Kasumi-1 (cell line): ENCODE measurements at regions not wholly inside any gene's neighbourhood (a gene's known extent, or its start where the extent isn't known, plus 50 kb on each side); places are given as distances from the start of the nearest gene placed in this dataset.

ENCODE experiments used
- DNase-seq, 2 experiments: peaks; one replicate each; lab custom pipeline; 2025; lab: John Stamatoyannopoulos, UW

- DNase-seq, result no peak
These were observed 637.9 kb downstream of the MED13L start for GRCh38 chr12:115639648-115640012.

DNA sequence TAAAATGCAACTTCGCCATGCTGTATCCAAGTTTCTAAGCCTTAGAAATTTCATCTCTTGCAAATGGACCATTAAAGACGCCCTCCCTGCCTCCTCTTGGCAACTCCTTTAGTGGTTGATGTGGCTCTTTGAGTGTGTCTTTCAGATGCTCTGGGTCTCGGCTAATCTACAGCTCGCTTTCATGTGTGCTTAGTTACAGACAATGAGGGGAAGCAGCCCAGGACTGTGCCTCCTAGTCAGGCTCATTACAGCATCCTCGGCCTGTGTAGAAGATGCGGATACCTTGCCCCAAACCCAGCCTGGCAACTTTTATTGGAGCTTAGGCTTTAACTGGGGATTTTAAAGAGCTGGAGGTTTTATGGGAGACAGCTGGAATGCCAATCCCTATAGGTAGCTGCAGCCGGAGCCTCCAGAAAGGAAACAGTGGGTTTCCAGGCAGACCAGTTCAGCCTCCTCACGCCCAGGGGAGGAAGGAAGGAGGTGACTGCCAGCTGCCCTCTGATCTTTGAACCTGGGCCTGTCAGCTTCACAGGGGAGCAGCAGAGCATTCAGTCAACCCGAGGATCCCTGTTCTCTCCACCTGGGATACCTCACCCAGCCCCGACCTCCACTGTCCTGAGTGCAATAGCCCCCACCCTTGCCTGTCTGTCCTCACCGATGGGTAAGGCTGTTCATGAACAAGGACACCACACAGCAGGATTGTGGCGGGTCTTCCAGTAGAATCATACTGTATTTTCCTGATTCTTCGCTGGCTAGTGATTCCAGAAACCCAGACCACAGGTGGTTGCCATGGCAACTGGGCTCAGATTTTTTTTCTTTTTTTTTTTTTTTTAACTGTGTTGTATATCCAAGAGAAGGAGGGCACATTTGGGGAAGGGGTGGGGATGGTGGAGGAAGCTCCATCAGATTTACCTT lies 638.5 kb downstream of the MED13L start:
- DNase-seq, result no peak

- no peak for DNase-seq
These were observed 640.9 kb downstream of the MED13L start for GRCh38 chr12:115636546-115636945.

DNA sequence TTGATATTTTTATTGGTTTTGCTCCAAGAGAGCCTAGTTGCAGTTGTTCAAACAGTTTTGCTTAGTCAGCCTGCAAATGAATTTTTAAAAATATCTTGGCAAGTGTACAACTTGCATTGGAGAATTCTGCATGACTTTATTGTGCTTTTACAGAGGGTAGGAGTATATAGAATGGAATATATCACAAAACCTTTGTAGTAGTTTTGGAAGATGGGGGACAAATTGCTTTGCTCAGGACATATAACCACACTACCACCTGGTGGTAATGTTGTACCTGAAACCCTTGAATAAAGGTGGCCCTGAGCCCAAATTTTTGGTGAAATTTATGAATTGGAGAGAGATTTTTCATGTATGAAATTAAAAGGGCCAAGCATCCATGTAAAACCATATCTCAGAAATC lies 645.2 kb downstream of the MED13L start:
- no peak for DNase-seq

GRCh38 chr12:115630136-115630535 lies 647.4 kb downstream of the MED13L start:
- DNase-seq, result no peak

DNA sequence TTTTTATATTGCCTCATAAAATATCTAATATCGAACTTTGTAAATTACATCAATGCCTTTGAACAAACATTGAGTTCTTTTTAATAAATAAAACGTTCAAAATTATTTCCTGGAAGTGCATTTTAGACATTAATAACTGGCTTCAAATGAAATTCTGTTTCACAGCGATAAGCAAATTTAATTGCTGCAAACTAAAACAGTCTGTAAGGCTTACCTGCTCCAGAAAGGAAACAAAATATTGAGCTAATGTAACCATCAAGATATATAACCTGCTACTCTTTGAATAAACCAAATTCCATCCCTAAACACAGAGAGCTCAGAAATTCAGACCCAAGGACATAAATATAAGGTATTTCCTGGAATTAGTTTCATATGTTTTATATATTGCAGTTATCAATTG lies 651.3 kb downstream of the MED13L start:
- DNase-seq, result no peak

DNA sequence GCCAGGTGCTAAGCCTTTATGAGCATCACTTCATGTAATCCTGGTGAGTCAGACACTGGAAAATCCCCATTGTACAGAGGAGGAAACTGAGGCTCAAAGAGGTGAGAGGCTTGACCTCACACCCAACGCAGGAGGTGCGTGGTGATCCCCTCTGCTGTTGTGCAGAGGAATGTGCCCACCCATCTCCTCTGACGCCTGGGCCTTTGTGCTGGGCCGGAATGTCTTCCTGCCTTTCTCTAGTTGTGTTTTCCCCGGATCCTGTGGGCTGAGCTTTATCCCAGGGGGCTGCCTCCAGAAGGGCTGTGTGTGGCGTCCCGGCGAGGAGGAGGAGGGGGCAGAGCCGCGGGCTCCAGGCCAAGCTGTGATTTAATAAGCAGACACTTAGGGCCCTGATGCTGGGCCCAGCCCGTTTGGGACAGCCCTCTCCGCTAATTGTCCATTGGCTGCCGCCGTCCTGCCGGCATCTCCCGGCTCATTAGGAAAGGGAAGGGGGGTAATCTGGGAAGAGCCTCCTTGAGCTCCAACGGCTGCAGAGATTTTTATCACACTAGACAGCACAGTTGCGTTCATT lies 653.6 kb downstream of the MED13L start:
- no peak for DNase-seq

GRCh38 chr12:115623275-115623674 lies 654.2 kb downstream of the MED13L start:
- no peak for DNase-seq

GRCh38 chr12:115620816-115621215 lies 656.7 kb downstream of the MED13L start:
- no peak for DNase-seq

DNA sequence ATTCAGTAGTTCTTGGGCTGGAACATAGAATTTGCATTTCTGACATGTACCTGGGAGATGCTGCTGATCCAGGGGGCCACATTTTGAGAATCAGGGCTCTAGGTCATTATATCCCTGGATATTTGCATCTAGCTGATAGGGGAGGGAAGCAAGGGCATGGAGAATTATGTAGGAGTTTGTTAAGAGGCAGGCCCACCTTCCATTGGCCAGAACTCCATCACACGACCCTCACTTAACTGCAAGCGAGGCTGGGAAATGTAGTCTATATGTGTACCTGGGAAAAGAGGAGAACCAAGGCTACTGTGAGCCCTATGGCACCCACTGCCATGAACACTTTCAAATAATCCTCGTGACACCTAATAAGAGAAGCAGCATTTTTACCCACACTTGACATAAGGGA lies 657.6 kb downstream of the MED13L start:
- DNase-seq, result no peak

- no peak for DNase-seq
These were observed 658.4 kb downstream of the MED13L start for GRCh38 chr12:115619061-115619460.

DNA sequence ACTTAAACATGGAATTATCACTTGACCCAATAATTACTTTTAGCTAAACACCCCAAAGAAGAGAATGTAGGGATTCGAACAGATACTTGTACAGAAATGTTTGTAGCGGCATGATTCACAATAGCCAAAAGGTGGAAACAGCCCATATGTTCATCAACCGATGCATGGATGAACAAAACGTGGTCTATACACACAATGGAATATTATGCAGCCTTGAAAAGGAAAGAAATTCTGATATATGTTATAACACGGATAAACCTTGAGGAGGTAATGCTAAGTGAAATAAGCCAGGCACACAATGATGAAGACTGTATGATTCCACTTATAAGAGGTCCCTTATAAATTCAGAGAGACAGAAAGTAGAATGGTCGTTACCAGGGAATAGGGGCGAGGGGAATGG lies 659.4 kb downstream of the MED13L start:
- no peak for DNase-seq

DNA sequence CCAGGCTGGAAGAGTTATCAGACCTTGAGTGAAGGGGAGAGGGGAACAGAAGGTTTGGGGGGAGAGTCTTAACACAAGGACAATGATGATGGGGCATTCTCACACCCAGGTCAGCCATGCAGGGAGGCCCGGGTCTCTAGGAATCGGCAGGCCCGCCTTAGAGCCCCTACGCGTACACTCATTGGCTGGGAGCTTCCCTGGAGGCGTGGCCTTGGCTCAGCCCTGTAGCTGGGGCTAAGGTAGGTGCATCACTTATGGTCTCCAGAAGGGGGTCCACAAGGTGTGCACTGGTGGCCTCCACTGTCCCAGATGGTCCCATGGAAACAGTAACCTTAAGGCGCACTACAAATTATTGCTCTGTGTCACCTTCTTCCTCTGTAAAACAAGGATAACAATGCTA lies 660.1 kb downstream of the MED13L start:
- no peak for DNase-seq

DNA sequence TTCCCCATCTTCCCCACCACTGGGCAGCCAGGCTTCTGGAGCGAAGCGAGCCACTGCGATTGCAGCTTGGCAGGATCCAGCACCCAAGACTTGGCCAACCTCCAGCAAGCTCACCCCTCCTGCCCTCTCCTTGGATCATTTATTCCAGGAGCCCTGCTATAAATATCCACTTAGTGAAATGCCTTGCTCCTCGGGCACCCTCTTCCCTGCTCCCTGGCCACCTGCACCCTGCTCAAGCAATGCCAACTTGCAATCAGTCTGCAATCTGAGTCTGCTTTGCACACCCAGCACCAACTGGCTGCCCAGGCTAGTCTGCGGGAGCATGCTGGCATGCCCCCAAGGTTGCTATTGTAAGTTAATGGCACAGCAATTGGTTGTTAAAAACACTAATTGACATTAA lies 666.0 kb downstream of the MED13L start:
- no peak for DNase-seq

DNA sequence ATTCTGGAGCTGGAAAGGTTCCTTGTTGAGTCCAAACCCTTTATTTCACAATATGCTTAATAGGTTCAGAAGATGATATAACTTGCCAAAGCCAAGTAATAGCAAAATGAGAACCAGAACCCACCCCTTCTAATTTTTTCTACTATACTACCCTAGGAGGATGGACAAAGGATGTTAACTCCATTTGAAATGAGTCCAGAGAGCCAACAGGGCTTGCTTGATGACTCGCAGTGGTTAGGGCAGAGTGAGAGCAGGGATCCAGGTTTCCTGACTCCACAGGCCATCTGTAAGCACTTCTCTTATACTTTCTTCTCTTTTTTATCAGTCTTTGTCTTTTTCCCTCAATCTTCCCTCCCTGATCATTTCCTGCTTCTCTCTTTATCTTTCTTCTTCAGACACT lies 668.1 kb downstream of the MED13L start:
- no peak for DNase-seq

DNA sequence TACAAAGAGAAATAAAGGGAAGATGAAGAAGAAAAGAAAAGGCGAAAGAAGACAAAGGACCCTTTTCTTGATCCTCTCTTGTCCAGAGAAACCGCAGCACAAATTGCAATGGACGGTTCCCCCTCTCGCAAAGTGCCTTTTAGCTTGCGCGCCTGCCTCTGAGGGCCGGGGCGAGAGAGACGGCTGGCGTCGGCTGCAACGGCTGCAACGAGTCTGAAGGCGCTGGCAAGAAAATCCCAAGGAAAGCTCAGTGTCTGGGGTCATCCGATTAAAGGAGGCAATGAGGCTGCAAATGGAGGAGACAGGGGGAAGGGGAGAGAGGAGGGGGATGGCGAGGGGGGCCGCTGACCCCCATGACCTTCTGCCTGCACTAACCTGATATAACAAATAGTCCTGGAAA lies 671.5 kb downstream of the MED13L start:
- DNase-seq, result no peak

GRCh38 chr12:115598871-115599811 lies 678.4 kb downstream of the MED13L start:
- no peak for DNase-seq

DNA sequence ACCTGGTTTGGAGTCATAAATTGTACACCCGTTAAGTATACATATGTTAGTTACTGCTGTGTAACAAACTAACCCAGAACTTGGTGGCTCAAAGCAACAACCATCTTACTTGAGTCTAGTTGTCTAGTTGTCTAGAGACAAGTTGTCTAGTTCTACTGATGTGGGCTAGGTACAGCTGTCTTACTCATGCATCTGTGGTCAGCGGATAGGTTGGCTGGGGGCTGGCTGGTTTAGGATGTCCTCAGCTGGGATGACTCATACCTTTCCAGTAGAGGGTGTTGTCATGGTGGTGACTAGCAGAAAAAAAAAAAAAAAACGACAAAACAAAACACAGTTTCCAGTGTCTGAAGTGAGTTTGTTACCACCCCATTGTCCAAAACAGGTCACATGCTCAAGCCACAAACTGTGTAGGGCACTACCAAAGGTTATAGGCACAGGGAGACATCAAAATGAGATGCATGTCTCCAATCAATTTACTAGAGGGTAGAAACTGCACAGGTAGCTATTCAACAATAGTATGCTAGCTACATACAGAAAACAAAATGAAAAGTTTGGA lies 680.3 kb downstream of the MED13L start:
- no peak for DNase-seq

GRCh38 chr12:115588131-115588530 lies 689.4 kb downstream of the MED13L start:
- no peak for DNase-seq

- no peak for DNase-seq
These were observed 693.3 kb downstream of the MED13L start for GRCh38 chr12:115584156-115584555.

GRCh38 chr12:115583591-115583990 lies 693.9 kb downstream of the MED13L start:
- no peak for DNase-seq

DNA sequence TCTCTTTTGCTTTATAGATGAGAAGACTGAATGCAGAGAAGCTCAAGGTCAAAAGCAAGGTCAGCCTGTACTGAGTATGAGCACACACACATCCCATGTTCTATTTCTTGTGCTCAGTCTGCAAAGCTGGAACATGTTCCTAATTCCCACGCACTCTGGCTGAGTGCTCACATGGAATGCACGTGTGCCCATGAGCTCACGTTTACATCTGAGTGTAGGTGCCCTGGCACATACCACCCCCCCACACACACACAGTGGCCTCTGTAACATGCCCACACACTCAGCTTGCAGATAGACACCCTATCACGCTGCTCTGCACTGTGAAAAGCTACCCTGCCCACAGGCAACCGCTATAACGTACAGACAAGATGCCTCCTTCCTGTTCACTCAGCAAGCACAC lies 700.1 kb downstream of the MED13L start:
- DNase-seq, result no peak
